HG03469 (cell line): ENCODE measurements at regions not wholly inside any gene's neighbourhood (a gene's known extent, or its start where the extent isn't known, plus 50 kb on each side); places are given as distances from the start of the nearest gene placed in this dataset.
"Not testable (repeated sequence)": the region's sequence is repeated elsewhere in the genome, so short reads cannot be mapped to it uniquely, and the experiment has no call there.

Experiments used
- ATAC-seq: cut with Tn5 transposase; IDR thresholded peaks from one replicate; pipeline ENCODE4 v1.9.1; 2021; ENCODE audit warnings: mild to moderate bottlenecking, moderate library complexity, moderate number of reproducible peaks; ENCODE audit not compliant: unreplicated experiment

GRCh38 chr10:44013981-44014380 is 365.3 kb upstream of the ZNF32 start:
- ATAC-seq = no peak

- no peak for ATAC-seq
Measured at GRCh38 chr10:44012921-44013320, 364.2 kb upstream of the ZNF32 start.

DNA sequence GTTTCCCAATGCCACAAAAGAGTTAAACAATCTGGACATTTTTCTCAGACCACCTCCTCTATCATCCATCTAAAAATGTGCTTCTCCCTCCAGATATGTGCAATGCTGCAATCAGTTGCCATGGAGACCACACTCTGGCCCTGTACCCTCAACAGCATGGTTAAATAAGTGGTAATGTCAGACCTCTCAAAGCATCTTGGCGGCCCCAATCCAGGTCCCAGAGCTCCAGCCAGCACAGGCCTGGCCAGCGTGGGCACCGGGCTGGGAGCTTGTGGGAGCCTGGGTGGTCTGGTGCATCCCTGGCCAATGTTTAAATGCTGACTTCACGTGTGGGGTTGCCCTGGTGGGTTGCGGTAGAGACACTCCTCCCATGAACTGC is 362.9 kb upstream of the ZNF32 start:
- ATAC-seq = no peak

DNA sequence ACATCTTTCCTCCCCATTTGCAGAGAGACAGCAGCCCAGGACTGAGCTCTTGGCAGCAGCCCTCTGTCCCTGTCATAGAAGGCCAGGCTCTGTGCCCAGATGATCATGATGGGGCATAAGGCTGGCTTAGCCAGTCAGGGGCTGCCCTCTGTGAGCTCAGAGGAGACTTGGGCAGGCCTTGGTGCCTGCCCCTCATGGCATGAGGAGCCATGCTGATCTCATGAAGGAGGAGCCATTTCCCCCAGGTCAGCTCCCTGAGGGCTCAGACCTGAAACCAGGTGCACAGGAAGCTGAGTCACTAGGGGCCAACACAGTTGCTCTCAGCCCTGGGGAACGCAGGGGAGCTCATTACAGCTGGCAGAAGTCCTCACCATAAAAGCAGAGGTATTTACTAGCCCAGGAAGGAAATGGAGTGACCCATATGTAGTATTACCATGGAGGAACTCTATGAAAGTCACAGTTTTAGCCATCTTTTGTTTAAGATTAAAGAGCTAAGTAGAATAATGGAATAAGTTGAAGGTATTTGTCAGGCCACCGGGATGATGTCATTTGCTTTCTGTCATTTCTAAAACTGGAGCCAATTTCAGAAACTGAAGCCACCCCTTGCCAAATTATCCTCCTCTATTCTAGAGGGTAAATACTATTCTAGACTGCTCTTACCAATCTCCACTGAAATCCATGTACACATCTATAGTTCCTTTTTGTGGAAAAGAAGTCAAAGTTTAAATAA is 362.4 kb upstream of the ZNF32 start:
- ATAC-seq = peak; percentile 86

- ATAC-seq = no peak
Measured at GRCh38 chr10:44009891-44010632, 361.4 kb upstream of the ZNF32 start.

DNA sequence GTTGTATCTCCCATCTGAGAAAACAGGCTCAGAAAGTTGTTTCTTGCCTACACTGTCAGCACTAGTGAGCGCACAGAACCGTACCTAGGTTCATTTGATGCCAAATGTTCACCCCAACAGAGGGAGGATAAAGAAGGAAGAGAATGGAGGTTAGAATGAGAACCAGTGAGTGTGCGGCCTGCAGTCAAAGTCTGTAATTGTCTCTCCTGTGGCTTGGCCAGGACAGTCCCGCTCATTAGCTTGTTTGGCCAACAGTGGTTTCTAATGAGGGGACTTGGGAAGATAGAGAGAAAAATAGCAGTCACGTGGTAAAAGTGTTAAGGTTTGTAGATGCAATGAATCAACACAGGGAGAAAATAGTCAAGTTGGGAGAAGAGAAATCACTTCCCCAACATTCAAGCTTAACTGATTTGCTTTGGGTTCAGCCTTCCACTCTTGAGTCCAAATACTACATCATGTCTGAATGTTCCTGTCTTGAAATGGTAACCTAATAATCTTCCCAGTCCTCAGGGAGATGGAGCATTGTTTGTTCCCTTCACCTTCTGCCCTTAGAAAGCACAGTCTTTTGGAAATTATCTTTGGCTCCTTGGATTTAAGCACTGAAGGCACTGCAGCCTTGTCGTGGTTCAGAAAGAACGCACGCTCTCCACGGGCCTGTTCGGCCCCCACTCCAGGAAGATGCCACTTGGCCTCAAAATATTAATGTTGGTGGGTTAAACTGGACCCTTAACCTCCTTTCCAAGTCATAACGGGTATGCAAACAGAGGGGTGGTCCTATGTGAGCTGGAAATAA is 360.4 kb upstream of the ZNF32 start:
- ATAC-seq = no peak

- ATAC-seq = peak; percentile 25
Measured at GRCh38 chr10:44008270-44008916, 359.7 kb upstream of the ZNF32 start.

- no peak for ATAC-seq
Measured at GRCh38 chr10:44006771-44007170, 358.1 kb upstream of the ZNF32 start.

GRCh38 chr10:44005788-44006099 is 357.1 kb upstream of the ZNF32 start:
- no peak for ATAC-seq

DNA sequence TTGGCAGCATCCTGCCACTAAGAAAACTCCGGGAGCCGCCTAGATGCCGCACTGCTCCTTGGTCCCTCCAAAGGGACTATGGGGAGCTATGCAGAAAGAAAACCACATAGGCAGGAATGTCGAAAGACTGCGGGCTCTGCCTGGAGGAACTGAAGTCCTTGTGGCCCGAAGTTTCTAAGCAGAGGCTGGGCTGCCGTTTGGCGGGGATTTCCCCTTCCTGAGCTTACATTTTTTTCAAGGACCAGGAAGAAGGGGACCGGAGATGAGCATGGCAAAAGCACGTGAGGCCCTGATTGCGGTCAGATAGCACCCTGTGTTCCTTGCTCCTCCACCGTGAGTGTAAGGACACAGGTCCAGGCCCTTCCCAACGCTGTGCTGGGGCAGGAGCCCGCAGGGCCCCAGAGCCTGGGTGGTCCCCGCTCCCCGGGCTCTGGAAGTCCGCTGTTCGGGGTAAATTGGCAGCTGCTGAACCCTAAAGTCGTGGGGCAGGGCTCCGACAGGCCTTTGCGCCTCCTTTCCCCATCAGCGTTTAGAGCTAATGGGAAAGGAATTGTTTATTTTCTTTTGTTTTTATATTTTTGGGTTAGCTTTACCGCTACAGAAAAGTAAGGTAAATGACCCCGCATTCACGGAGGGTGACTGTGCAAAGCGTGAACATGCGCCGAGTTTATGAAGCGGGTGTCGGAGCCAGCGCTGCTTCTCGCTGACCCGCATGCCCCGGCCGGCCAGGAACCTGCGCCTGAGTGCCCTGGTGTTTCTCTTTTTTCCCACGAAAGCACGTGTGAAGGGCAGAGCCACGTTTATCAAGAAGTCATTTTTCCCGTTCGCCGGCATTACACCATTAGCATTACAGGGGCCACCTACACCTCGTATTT is 356.5 kb upstream of the ZNF32 start:
- no peak for ATAC-seq

DNA sequence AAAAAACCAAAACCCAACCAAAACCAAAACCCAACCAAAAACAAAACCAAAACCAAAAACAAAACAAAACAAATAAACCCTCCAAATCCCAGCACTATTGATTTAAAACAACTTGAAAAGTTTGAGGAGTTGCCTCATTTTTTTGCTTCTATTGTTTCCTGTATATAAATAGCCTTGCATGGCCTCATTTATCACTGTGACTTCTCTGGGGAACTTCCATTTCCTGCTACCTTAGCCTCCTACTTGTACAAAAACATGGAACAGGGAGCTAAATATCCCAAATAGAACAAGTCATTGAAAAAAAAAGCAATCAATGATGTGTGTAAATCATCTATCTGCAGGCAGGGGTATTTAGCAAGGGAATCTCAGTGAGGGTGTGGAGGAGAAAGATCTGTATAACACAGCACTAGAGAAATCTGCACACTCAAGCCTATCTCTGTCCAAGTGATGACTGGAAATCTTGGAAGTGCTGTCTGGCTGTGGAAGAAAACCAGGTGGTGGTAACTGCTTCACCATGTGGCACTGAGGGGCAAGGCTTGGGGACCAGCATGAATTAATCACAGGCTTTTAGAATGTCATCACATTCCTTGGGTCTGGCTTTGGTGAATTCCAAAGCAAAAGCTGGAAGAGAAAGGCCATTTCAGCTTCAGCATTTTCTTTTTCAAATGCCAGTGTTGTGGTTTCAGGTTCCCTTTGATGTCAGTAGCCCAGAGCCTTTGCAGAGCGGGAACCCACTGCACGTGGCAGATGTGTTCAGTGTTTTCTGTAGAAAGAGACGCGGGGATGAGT is 349.5 kb upstream of the ZNF32 start:
- ATAC-seq = no peak

DNA sequence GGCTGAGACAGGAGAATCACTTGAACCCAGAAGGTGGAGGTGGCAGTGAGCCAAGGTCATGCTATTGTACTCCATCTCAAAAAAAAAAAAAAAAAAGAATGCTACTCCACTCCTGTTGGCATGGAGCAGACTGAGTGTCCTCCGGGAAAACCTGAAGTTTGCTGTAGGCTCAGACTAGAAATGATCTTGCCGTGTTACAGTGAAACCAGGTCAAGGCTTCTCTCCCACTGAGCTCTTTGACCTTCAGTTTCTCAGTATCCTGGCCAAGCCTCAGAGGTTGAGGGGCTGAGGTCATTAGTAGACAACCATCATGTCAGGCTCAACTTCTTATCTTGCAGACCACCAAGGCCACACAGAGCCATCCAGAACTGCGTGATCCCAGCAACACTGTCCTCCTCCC is 348.6 kb upstream of the ZNF32 start:
- no peak for ATAC-seq

- no peak for ATAC-seq
Measured at GRCh38 chr10:43994539-43994938, 345.9 kb upstream of the ZNF32 start.

GRCh38 chr10:43992816-43993215 is 344.1 kb upstream of the ZNF32 start:
- ATAC-seq = not testable (repeated sequence)

DNA sequence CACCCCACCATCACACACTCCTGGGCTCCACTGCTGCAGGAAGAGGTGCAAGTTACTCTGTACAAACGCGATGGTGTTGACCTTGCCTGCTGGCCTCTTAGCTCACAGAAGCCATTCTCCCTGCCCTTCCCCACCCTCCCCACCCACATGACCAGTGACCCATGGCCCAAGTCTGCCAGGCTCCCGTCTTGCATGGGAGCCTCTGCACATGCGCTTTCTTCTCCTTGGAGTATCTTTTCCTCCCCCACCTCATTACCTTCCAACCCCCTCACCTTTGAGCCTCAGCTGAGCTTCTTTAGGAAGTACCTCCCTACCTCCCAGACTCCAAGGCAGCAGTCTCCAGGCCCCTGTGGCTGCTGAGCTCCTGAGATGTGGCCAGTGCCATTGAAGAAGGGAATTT is 337.7 kb upstream of the ZNF32 start:
- no peak for ATAC-seq

GRCh38 chr10:43985941-43986340 is 337.3 kb upstream of the ZNF32 start:
- no peak for ATAC-seq

- ATAC-seq = no peak
Measured at GRCh38 chr10:43983856-43984271, 335.2 kb upstream of the ZNF32 start.

DNA sequence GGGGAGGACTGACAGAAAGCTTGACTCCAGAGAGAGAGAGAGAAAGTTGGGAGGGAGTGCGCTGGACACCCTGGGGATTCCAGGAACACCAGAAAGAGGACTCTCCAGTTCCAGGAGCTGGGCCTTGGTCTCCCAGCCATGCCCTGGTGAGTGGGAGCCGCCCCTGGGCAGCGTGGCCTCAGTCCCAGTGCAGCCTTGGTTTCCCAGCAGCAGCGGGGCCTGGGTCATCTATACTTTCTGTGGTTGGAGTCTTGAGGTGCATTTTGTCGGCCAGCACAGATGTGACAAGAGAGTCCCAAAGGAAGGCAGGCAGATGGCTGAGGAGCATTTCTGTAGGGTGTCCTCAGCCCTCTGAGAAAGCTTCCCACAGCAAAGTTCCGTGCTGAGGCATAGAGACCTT is 334.7 kb upstream of the ZNF32 start:
- no peak for ATAC-seq

GRCh38 chr10:43982250-43982649 is 333.6 kb upstream of the ZNF32 start:
- no peak for ATAC-seq

GRCh38 chr10:43981696-43982095 is 333.0 kb upstream of the ZNF32 start:
- no peak for ATAC-seq
